IMR-90 (cell line): ENCODE measurements at regions not wholly inside any gene's neighbourhood (a gene's known extent, or its start where the extent isn't known, plus 50 kb on each side); places are given as distances from the start of the nearest gene placed in this dataset.

Experiments
- ATAC-seq: fragments of 200-7000 bp; cut with Tn5 transposase; 2 replicates; pipeline ENCODE4 v1.9.1; 2020; ENCODE audit warnings: low read depth, mild to moderate bottlenecking, moderate library complexity
- BruUV-seq: library from RNA; stranded (reverse); fragments of 400-500 nt; replicated peaks from 2 replicates; lab custom pipeline; 2021; lab: Mats Ljungman, UMichigan
- CTCF ChIA-PET: fragments of 300-600 bp; formaldehyde crosslinking; extraction: SDS; loops from one replicate; lab custom pipeline; 2021; ENCODE audit warnings: antibody characterized with exemption; lab: Yijun Ruan, JAX
- POLR2A ChIA-PET: fragments of 300-600 bp; sonication (Branson Sonifier 250); formaldehyde crosslinking; loops from one replicate; lab custom pipeline; 2022; ENCODE audit warnings: antibody characterized with exemption; ENCODE audit not compliant: unreplicated experiment; lab: Charles Lee
- DNase-seq: peaks from one replicate; pipeline ENCODE4 v3.0.0; 2013
- H2AFZ ChIP-seq: replicated peaks from 2 replicates; pipeline ENCODE3; 2013; ENCODE audit warnings: low read length, mild to moderate bottlenecking; ENCODE audit not compliant: poor library complexity
- H2AK5ac ChIP-seq: 2 replicates; pipeline ENCODE4 v1.6.1; 2013; ENCODE audit warnings: low read depth, low read length, inconsistent platforms
- H2AK9ac ChIP-seq: replicated peaks from 2 replicates; pipeline ENCODE3; 2013; ENCODE audit warnings: mild to moderate bottlenecking, low read depth, low read length, moderate library complexity; ENCODE audit not compliant: poor library complexity
- H2BK120ac ChIP-seq: 2 replicates; pipeline ENCODE4 v1.6.1; 2013; ENCODE audit warnings: low read depth, low read length, inconsistent platforms
- H2BK15ac ChIP-seq: 3 replicates; pipeline ENCODE4 v1.6.1; 2013; ENCODE audit warnings: low read depth, low read length, inconsistent platforms
- H2BK20ac ChIP-seq: 2 replicates; pipeline ENCODE4 v1.6.1; 2013; ENCODE audit warnings: low read depth, mild to moderate bottlenecking, inconsistent platforms, low read length, moderate library complexity
- H2BK5ac ChIP-seq: 2 replicates; pipeline ENCODE4 v1.6.1; 2013; ENCODE audit warnings: mild to moderate bottlenecking, low read depth, low read length, inconsistent platforms; ENCODE audit not compliant: poor library complexity, severe bottlenecking
- H3K14ac ChIP-seq: replicated peaks from 2 replicates; pipeline ENCODE4 v1.6.1; 2013; ENCODE audit warnings: low read depth, low read length, inconsistent platforms
- H3K18ac ChIP-seq: 2 replicates; pipeline ENCODE4 v1.6.1; 2013; ENCODE audit warnings: low read depth, low read length, control low read depth
- H3K23ac ChIP-seq: 2 replicates; pipeline ENCODE4 v1.6.1; 2013; ENCODE audit warnings: low read depth, low read length, inconsistent platforms
- H3K27ac ChIP-seq: 2 replicates; pipeline ENCODE4 v1.5.1; 2013; ENCODE audit warnings: mild to moderate bottlenecking, control low read depth, low read length; ENCODE audit not compliant: insufficient read depth
- H3K27me3 ChIP-seq: 2 replicates; pipeline ENCODE4 v1.6.1; 2013; ENCODE audit warnings: low read length; ENCODE audit not compliant: control insufficient read depth, insufficient read depth
- H3K36me3 ChIP-seq: 2 replicates; pipeline ENCODE4 v1.6.1; 2013; ENCODE audit warnings: low read length, mixed read lengths; ENCODE audit not compliant: control insufficient read depth, insufficient read depth
- H3K4ac ChIP-seq: 2 replicates; pipeline ENCODE4 v1.6.1; 2013; ENCODE audit warnings: low read depth, low read length, inconsistent platforms
- H3K4me1 ChIP-seq: 2 replicates; pipeline ENCODE4 v1.6.1; 2013; ENCODE audit warnings: low read length, mixed read lengths; ENCODE audit not compliant: control insufficient read depth, insufficient read depth
- H3K4me2 ChIP-seq: 2 replicates; pipeline ENCODE4 v1.6.1; 2013; ENCODE audit warnings: low read depth, mild to moderate bottlenecking, control low read depth, low read length, moderate library complexity
- H3K4me3 ChIP-seq: 2 replicates; pipeline ENCODE4 v1.5.1; 2013; ENCODE audit warnings: low read depth, mild to moderate bottlenecking, control low read depth, low read length, moderate library complexity; ENCODE audit not compliant: insufficient read depth
- H3K56ac ChIP-seq: 2 replicates; pipeline ENCODE4 v1.6.1; 2013; ENCODE audit warnings: low read length, inconsistent platforms; ENCODE audit not compliant: insufficient read depth; ENCODE audit errors: extremely low read depth
- H3K79me1 ChIP-seq, 2 experiments: 2 replicates each; pipeline ENCODE4 v1.6.1; 2013; ENCODE audit warnings: low read length in 2 of 2, inconsistent platforms in 1 of 2, low read depth in 1 of 2
- H3K9ac ChIP-seq: 2 replicates; pipeline ENCODE4 v1.6.1; 2013; ENCODE audit warnings: low read depth, low read length, control low read depth
- H3K9me1 ChIP-seq: 2 replicates; pipeline ENCODE4 v1.6.1; 2013; ENCODE audit warnings: low read length, inconsistent platforms; ENCODE audit not compliant: insufficient read depth
- H3K9me3 ChIP-seq: 2 replicates; pipeline ENCODE4 v1.6.1; 2013; ENCODE audit warnings: low read length; ENCODE audit not compliant: control insufficient read depth, insufficient read depth
- H4K20me1 ChIP-seq: 2 replicates; pipeline ENCODE4 v1.6.1; 2013; ENCODE audit warnings: low read length, inconsistent platforms; ENCODE audit not compliant: insufficient read depth
- H4K5ac ChIP-seq: 2 replicates; pipeline ENCODE4 v1.6.1; 2013; ENCODE audit warnings: mild to moderate bottlenecking, low read depth, low read length, control low read depth
- H4K8ac ChIP-seq, 2 experiments: 2 replicates each; pipeline ENCODE4 v1.6.1; 2013; ENCODE audit warnings: low read depth in 2 of 2, low read length in 2 of 2, control low read depth in 1 of 2, inconsistent platforms in 1 of 2
- H4K91ac ChIP-seq: 2 replicates; pipeline ENCODE4 v1.6.1; 2013; ENCODE audit warnings: low read depth, low read length, inconsistent platforms; ENCODE audit not compliant: insufficient read depth
- CHD1 ChIP-seq: IDR thresholded peaks from 2 replicates; pipeline ENCODE4 v1.6.1; 2012; ENCODE audit warnings: low read depth, low read length, improper control_type of control experiment
- MAZ ChIP-seq: IDR thresholded peaks from 2 replicates; pipeline ENCODE4 v1.6.1; 2012; ENCODE audit warnings: low read depth, mild to moderate bottlenecking, low read length, improper control_type of control experiment, moderate library complexity, borderline replicate concordance
- MXI1 ChIP-seq: IDR thresholded peaks from 2 replicates; pipeline ENCODE4 v1.6.1; 2012; ENCODE audit warnings: low read depth, mild to moderate bottlenecking, low read length, moderate library complexity, borderline replicate concordance
- POLR2A ChIP-seq: IDR thresholded peaks from 2 replicates; pipeline ENCODE4 v1.6.1; 2012; ENCODE audit warnings: mild to moderate bottlenecking, low read depth, low read length
- SMC3 ChIP-seq: fragments of 150-350 bp; IDR thresholded peaks from 2 replicates; pipeline ENCODE4 v1.6.1; 2016; ENCODE audit warnings: low read depth, mild to moderate bottlenecking, antibody characterized with exemption, low read length, moderate library complexity
- WGBS, 2 experiments: methylation state at CpG; one replicate each; pipeline versions ENCODE4 v1.1.5 to v1.1.7; 2013; ENCODE audit warnings: missing lambda C conversion rate in 2 of 2; ENCODE audit not compliant: insufficient read length in 1 of 2; ENCODE audit errors: extremely low coverage in 2 of 2; 5-methylcytosine and 5-hydroxymethylcytosine counted together
- dilution Hi-C: fragments of 300-500 bp; cut with HindIII; formaldehyde crosslinking; loops from one replicate; pipeline ENCODE4 v1.14.3; 2018; ENCODE audit warnings: low sequenced_read_pairs; ENCODE audit not compliant: unreplicated experiment
- in situ Hi-C: fragments of 300-500 bp; cut with MboI; formaldehyde crosslinking; loops from 3 replicates; pipeline ENCODE4 v1.14.3; 2019; ENCODE audit warnings: low sequenced_read_pairs, inconsistent platforms, mixed read lengths
- intact Hi-C: fragments of 100-400 bp; cut with micrococcal nuclease; formaldehyde crosslinking; loops from 2 replicates; pipeline ENCODE4 v1.10.0; 2022
- TF ChIP-seq, protein P1 (sequence below): fragments of 150-350 bp; IDR thresholded peaks from 2 replicates; pipeline ENCODE4 v1.6.1; 2016; ENCODE audit warnings: low read depth, mild to moderate bottlenecking, low read length, moderate library complexity, borderline replicate concordance
- TF ChIP-seq, protein P2 (sequence below): fragments of 150-350 bp; IDR thresholded peaks from 2 replicates; pipeline ENCODE4 v1.6.1; 2017; ENCODE audit warnings: mild to moderate bottlenecking, antibody characterized with exemption, low read length, low read depth
- TF ChIP-seq, protein P3 (sequence below): conservative IDR thresholded peaks from 2 replicates; pipeline ENCODE4 v1.5.1; 2012; ENCODE audit warnings: mild to moderate bottlenecking, low read depth, low read length, improper control_type of control experiment

DNA sequence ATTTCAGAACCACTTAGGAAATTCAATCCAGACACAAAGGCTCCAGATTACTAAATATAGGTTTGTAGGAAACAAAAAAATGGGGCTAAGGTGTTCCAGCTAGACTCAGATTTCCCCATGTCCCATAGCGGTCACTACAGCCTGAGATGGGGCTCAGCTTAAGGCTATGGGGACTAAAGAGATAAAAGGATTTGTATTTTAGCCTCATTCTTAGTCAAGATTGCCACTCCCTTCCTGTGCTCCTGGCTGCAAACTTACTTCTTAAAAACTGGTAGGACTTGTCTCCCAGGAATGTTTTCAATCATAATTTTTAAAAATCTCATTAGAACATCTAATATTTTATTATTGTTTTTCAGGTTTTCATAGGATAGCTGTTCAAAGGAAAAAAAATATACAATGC, 253.8 kb upstream of the DAB2 start:
- Histone ChIP-seq H3K23ac (no peak overlapping the region), H2BK20ac (no peak overlapping the region), H2AK9ac (no peak overlapping the region), H3K9me3 (no peaks in the 10 kb centered on the region), H3K4ac (no peak overlapping the region), H2BK120ac (no peak overlapping the region), H3K9me1 (no peaks in the 10 kb centered on the region), H3K4me1 (no peaks in the 10 kb centered on the region), H2BK15ac (no peak overlapping the region), H3K56ac (no peak overlapping the region), H4K8ac (no peak overlapping the region), H3K4me2 (no peak overlapping the region), H3K14ac (no peak overlapping the region), H3K27me3 (peaks cover 5% of the 10 kb centered on the region), H2BK5ac (no peak overlapping the region), H4K91ac (no peak overlapping the region), H4K5ac (no peak overlapping the region), H2AK5ac (no peak overlapping the region), H3K18ac (no peak overlapping the region), H3K79me1 (no peaks in the 10 kb centered on the region), H2AFZ (no peak overlapping the region), H4K20me1 (no peaks in the 10 kb centered on the region), H3K36me3 (no peaks in the 10 kb centered on the region), H3K27ac (no peak overlapping the region), H3K9ac (no peak overlapping the region), H3K4me3 (no peak overlapping the region)
- DNase-seq (no peak), ATAC-seq (no peak)
- dilution Hi-C loops = no loop called here
- ChIA-PET CTCF (no interaction called here), POLR2A (no interaction called here)
- intact Hi-C loops = no loop called here
- BruUV-seq = no TSS peak
- in situ Hi-C loops = no loop called here
- TF ChIP-seq SMC3 (no peak), POLR2A (no peak), MAZ (no peak), MXI1 (no peak), CHD1 (no peak)
- TF ChIP-seq, protein P1, sequence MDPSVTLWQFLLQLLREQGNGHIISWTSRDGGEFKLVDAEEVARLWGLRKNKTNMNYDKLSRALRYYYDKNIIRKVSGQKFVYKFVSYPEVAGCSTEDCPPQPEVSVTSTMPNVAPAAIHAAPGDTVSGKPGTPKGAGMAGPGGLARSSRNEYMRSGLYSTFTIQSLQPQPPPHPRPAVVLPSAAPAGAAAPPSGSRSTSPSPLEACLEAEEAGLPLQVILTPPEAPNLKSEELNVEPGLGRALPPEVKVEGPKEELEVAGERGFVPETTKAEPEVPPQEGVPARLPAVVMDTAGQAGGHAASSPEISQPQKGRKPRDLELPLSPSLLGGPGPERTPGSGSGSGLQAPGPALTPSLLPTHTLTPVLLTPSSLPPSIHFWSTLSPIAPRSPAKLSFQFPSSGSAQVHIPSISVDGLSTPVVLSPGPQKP = no peak
- TF ChIP-seq, protein P2, sequence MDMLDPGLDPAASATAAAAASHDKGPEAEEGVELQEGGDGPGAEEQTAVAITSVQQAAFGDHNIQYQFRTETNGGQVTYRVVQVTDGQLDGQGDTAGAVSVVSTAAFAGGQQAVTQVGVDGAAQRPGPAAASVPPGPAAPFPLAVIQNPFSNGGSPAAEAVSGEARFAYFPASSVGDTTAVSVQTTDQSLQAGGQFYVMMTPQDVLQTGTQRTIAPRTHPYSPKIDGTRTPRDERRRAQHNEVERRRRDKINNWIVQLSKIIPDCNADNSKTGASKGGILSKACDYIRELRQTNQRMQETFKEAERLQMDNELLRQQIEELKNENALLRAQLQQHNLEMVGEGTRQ = no peak
- TF ChIP-seq, protein P3, sequence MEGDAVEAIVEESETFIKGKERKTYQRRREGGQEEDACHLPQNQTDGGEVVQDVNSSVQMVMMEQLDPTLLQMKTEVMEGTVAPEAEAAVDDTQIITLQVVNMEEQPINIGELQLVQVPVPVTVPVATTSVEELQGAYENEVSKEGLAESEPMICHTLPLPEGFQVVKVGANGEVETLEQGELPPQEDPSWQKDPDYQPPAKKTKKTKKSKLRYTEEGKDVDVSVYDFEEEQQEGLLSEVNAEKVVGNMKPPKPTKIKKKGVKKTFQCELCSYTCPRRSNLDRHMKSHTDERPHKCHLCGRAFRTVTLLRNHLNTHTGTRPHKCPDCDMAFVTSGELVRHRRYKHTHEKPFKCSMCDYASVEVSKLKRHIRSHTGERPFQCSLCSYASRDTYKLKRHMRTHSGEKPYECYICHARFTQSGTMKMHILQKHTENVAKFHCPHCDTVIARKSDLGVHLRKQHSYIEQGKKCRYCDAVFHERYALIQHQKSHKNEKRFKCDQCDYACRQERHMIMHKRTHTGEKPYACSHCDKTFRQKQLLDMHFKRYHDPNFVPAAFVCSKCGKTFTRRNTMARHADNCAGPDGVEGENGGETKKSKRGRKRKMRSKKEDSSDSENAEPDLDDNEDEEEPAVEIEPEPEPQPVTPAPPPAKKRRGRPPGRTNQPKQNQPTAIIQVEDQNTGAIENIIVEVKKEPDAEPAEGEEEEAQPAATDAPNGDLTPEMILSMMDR = no peak
- no CpG with 5 or more reads among the region's 1 CpG for WGBS, 2 experiments
